HK-2 (cell line): ENCODE measurements at regions not wholly inside any gene's neighbourhood (a gene's known extent, or its start where the extent isn't known, plus 50 kb on each side); places are given as distances from the start of the nearest gene placed in this dataset.

Experiments
- DNase-seq: peaks from one replicate; pipeline ENCODE4 v3.0.0-alpha.2; 2018; ENCODE audit not compliant: unreplicated experiment

- no peak for DNase-seq
Observed at GRCh38 chr11:95717314-95717713, 72.3 kb downstream of the FAM76B start.

DNA sequence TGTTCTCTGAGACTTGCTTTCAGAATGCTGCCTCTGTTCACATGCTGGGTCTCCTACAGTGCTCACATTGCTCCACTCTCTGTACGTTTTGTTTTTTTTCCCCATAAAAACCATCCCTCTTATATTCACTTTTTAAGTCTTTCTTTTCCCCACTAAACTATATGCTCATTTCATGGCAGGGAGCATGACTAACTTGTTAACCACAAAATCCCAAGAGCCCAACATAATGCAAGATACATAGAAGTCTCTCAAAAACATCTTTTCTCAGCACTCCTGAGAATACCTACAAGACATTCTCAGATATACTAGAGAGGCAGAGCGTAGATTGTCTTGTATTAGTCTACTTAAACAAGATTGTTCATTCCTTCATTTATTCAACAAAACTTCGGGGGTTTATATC lies 73.3 kb downstream of the FAM76B start:
- no peak for DNase-seq

DNA sequence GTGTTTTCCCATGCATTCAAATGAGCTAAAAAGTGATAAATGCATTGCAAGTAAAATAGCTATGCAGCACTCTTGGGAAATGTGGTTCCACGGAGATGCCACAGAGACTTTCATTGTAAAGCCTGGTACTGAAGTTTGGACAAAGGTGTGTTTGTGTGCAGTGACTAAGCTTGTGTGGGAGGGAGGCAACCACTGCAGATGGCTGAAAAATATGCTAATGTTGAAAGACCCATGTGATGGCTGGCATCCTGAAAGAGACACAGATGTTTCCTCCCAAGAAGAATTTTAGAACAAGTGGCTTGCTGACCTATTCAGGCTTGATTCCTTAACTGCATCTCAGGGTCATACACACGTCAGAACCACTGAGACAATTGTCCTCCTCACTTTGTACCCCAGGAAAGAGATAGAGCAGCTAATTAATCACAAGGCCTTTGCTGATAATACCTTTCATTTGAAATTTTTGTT lies 73.8 kb downstream of the FAM76B start:
- DNase-seq: no peak

- DNase-seq: no peak
Observed at GRCh38 chr11:95714843-95715776, 74.5 kb downstream of the FAM76B start.

GRCh38 chr11:95713428-95713827 lies 76.2 kb downstream of the FAM76B start:
- no peak for DNase-seq

GRCh38 chr11:95711945-95712221 lies 77.7 kb downstream of the FAM76B start:
- no peak for DNase-seq

- DNase-seq: no peak
Observed at GRCh38 chr11:95711162-95711944, 78.2 kb downstream of the FAM76B start.

- no peak for DNase-seq
Observed at GRCh38 chr11:95708681-95709080, 80.9 kb downstream of the FAM76B start.

- DNase-seq: no peak
Observed at GRCh38 chr11:95706974-95707387, 82.6 kb downstream of the FAM76B start.

DNA sequence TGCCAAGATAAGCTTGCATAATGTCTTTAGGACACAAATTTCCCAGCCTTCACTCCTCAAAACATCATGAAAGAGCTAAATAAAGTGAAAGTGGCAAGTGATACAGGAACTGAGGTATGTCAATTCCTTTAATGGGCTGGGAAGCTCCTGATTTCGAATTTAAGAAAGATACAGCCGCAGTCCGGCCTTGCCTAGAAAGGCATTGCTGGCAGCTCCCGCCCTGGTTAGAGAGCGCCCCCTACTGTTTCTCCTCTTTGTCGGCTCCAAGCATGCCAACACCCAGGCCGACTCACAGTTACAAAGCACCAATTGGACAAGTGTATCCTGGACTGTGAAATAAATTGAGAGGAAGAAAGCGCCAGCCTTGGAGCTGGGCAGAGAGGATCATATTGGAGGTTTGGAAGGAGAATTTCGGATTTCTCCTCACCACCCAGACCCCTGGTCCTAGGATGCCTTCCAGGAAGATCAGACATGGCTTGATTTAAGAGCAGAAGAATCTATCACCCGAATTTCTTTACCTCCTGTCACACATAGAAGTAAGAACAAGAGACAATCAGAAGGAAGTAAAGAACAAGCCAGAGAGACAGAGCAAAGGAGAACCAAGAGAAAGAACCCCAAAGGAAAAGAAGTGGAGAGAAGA lies 84.0 kb downstream of the FAM76B start:
- peak; percentile 66 for DNase-seq

- no peak for DNase-seq
Observed at GRCh38 chr11:95704865-95705264, 84.7 kb downstream of the FAM76B start.

GRCh38 chr11:95703049-95703448 lies 86.5 kb downstream of the FAM76B start:
- DNase-seq: no peak

- no peak for DNase-seq
Observed at GRCh38 chr11:95702526-95702925, 87.1 kb downstream of the FAM76B start.

- no peak for DNase-seq
Observed at GRCh38 chr11:95700471-95700817, 89.1 kb downstream of the FAM76B start.

- DNase-seq: no peak
Observed at GRCh38 chr11:95699631-95700470, 89.7 kb downstream of the FAM76B start.

DNA sequence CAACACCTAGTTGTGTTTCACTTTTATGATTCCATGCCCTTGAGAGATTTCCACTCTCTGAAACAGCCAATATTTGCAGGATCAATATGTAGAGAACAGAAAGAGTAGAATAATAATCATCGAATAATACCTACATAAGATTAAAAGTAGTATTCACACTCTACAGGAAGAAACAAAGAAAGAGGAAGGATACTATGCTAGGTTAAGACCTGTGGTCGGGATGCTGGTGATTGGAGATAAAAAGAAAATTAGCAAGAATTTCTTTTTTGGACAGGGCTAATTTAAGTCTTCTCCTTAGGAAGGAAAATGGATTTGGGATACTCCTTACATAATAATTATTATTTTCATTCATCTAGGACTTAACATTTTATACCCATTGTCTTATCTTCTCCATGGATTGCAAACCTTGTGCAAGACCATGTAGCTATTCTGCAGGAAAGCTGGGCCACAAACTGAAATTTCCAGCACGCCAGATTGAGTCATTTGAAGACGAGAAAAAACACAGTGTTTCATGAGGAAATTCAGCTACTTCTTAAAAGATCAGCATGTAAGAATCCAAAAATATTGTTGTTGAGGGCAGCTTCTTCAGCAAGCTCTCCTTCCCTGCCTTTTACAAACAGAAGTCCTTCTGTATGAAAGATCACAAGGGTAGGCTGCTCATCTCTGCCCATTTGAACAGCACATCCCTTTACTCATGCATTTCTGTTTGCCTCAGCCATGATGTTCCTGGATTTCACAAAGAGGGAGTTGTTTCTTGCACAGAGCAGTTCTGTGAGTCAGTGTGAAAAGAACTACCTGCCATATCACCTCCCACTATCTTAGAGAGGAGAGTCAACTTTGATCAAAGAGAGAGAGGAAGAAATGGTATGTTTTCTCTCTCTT lies 90.7 kb downstream of the FAM76B start:
- DNase-seq: no peak

DNA sequence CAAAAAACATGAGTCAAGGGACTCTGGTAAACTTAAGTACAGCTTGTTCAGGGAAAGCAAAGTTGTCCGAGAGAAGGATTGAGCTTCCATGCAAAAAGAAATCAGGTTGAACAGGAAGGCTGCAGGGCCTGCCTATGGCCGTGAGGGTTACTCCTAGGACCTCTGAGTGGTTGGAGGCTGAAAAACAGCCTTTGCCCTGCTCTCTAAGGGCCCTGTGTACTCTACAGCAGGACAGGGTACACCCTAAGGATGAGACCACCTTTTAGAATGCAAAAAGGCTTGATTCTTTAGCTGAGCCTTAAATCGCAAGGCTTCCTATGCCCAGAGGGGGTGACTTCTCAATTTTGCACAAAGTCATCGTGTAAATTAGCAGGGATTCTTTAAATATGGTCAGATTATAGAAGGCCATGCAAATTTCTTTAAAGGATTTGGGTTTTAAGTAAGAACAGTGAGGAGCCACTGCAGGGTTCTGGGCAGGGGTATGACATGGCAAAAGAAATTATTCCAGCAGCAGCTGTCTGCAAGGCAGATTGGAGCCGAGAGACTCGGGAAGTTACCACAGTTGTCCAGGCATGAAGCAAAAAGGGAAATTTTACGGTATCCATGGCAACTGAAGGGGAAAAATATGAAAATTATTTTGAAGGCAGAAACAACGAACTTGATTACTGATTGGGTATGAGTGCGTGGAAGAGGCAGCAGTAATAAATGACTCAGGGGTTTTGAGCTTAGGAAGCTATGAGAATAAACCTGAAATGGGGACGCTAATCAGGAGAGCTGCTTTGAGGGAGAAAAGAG lies 91.8 kb downstream of the FAM76B start:
- DNase-seq: no peak

DNA sequence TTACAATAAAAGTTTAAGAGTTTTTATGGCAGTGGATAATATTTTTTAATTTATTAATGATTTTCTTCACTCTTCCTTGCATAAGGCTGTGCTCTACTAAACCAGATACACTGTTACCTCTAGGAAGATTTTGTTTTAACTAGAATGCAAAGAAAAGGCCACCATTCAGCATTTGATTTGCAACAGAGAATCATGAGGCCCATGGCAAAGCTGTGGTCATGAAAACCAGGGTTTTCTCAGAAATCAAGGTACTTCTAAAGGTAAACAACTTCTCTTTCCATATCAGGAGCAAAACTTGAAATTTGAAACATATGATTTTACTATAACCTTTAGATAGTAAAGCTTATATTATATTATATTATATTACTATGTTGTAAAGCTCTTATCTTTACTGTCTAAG lies 94.4 kb downstream of the FAM76B start:
- no peak for DNase-seq

- DNase-seq: no peak
Observed at GRCh38 chr11:95693298-95693697, 96.3 kb downstream of the FAM76B start.
